ENCODE measurements at regions not wholly inside any gene's neighbourhood (a gene's known extent, or its start where the extent isn't known, plus 50 kb on each side); places are given as distances from the start of the nearest gene placed in this dataset.

DNA sequence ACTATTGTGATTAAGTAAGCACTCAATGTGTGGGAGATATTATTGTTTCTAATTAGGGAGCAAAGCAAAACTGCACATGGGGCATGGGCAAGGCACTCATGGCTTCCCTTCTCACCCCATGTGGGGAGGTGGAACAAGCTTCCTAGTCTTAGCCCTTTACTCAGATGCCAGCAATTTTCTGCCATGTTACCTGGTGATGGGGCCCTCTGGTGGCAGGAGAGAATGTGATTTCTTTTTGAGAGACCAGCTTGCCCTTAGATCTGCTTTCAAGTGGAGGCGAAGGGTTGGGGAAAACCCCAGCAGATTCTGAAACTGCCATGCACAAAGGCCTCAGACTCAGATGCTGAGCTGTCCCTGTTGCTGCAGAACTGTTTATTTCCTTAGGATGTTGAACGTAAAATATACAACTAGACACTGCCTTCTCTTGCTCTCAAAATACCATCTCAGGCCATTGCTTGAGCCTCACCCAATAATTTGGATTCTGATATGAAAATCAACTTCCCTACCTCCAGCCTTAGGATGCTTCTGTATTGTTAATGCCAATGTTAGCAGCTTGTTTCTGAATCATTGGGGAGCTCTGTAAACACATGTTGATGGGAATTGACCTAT, 130.2 kb upstream of the TPRG1 start:
- DNase-seq: peak in 4 of 56 donors; percentile 2 to 24 (median 3)

GRCh38 chr3:189042832-189043231, 128.9 kb upstream of the TPRG1 start:
- no peak for DNase-seq

- no peak for DNase-seq
These were observed 122.1 kb upstream of the TPRG1 start for GRCh38 chr3:189049458-189050236.

DNA sequence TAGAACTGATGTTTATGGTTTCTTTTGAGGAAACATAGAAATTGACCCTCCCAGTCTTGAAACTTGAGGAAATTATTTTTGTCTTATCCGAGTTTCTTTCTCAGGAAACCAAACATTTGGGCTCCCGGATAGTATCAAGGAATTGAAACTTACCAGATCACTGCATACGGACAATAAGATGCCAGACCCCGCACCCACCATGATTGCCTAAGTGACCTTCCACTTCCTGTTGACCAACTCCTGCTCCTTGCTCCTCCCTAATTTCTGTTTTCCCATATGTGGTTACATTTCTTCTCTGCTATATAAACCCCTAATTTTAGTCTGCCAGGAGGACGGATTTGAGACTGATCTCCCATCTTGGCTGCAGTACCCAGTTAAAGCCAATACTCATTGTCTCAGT, 118.4 kb upstream of the TPRG1 start:
- DNase-seq: no peak

DNA sequence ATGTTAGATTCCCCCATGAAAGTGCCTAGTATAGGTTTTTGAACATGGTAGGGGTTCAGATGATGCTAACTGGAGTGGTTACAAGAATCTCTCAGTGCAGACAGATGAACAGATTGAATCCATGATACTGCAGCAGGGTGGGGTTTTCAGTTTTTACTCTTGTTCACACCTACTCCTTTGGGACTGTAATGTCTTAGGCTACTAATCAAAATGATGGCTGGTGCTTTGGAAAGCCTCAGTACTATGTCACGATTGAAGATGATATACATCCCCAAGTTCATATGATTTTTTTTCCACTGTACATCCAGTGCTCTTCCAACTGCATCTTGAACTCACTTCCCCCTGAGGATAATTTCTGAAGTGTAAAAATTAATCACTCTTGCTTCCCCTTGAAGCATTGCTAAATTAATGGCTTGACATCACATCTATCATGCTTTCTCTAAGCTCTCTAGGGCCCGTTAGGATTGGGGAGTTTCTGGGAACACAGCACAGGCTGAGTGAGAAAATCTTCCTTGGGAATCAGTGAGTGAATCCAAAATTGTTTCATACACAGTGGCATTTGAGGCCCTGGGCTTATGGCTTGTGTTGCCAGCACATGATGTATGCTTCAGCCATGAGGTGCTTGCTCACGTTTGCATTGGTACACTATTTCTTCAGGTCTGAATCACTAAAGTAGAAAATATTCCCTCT, 115.0 kb upstream of the TPRG1 start:
- DNase-seq: no peak

GRCh38 chr3:189057369-189057768, 114.4 kb upstream of the TPRG1 start:
- no peak for DNase-seq

GRCh38 chr3:189058071-189058470, 113.7 kb upstream of the TPRG1 start:
- no peak for DNase-seq

DNA sequence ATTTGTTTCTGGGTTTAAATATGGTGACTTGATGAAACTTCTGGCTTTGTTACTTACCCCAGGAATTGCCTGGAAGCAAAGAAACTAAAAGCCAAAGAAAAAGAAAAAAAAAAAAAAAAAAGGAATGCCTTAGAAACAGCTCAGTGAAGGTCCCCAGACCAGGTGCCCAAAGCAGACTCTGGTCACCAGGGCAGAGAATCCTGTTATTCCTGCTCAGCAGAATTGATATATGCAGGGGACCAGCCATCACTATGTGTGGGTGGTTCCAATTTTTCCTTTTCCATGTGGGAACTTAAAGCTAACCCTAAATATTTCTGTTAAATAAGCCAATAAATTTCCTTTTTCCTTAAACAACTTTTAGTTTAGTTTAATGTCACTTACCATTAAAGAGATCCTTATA, 100.8 kb upstream of the TPRG1 start:
- no peak for DNase-seq

DNA sequence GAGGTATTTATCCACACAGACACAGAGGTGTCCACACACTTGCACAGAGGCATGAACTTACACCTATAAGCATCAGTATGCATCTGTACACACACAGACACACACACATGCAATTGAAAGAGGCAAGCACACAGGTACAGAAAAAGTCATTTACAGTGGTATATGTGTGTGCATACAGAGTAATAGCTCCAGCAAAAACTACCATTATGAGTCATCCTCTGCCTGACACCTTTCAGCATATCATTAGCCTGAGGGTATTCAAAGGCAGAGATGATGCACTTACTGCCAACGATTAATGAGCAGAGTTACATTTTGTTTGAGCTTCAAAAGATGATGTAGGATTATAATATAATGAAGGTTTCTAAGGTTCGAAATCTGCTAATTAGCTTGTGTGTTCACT, 100.3 kb upstream of the TPRG1 start:
- DNase-seq: peak in 2 of 56 donors; percentile 1 to 32

DNA sequence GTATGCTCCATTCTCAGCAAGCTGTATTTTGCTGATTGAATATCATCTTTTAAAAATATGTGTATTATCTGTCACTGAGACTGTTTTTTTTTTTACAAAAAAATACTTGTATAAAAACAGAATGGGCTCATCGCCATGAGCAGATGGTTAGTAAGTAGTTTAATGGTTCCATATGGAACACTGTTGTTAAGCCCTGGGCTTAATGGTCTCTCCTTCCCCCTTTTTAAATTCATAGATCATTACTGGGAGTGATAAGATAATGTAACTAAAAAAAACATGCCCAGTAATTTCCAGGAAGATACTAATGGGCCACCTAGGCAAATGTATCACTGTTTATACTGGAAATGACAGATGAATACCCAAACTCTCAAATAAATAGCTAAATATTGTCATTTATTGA, 95.3 kb upstream of the TPRG1 start:
- no peak for DNase-seq

GRCh38 chr3:189080745-189081144, 91.0 kb upstream of the TPRG1 start:
- DNase-seq: no peak

DNA sequence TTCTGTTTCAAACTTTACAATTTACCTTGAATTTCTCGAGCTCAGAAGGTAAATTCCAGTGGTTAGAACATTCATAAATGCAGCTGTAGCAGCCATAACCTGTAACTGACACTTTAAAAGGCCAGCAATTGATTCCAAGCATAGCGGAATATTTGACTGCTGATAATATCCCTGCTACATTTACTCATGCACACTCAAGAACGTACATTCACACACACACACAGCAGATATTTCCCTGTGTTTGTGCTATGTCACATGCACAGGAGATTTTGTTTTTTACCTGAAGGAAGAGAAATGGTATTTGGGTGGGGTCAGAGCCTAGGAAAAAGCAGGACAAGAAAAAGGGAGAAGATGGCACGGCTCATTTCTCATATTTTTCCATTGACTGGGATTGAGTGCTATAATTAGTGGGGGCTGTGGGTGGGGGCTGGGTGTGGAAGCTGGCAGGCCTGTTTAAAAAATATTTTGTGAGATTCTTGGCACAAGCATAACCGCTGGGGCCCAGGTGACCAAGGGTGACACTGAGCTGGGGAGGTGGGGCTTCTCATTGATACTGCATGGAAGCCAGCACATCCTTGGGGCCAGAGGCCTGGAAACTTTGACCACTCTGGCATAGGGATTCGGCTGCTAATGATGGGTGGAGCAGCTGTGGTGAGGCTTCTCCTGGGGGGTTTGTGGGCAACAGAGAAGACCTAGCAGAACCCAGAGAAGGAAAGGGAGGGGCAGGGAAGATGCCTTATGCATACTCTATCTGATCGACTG, 88.9 kb upstream of the TPRG1 start:
- DNase-seq: no peak

GRCh38 chr3:189084620-189085019, 87.2 kb upstream of the TPRG1 start:
- DNase-seq: no peak

DNA sequence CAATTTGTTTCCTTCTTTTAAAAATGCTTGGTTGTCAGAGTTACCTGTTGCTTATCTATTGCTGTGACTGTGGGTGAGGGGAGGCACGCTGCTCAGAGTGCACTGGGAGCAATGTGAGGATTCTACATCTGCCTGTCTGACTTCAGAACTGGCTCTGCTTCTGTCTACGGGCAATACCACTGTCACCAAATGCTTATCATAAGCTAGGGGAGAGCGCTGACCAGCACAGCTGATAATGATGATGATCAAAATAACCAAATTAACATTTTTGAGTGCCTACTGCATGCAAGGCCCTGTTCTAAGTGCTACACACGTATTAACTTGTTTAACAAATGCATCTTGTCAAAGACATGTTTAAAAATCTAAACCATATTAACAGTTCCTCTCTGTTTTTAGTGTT, 79.2 kb upstream of the TPRG1 start:
- DNase-seq: no peak

DNA sequence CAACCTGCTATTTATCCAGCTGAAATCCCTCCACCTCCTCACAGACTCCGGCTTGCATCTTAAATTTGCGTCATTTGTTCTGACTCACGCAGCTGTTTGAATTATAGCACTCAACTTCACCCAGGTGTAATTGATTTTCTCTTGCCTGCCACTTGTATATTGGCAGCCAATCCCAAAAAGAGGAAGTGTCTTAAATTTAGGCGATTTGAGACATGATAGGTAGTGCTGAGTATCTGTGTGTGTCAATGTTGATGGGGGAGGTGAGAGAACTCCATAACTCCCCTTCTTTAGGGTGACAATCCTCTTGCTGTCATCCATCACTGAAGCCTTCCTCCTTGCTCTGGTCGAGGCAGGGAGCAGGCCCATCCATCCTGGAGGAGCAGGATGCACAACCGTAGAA, 77.2 kb upstream of the TPRG1 start:
- DNase-seq: peak in 5 of 56 donors; percentile 1 to 34 (median 4)

DNA sequence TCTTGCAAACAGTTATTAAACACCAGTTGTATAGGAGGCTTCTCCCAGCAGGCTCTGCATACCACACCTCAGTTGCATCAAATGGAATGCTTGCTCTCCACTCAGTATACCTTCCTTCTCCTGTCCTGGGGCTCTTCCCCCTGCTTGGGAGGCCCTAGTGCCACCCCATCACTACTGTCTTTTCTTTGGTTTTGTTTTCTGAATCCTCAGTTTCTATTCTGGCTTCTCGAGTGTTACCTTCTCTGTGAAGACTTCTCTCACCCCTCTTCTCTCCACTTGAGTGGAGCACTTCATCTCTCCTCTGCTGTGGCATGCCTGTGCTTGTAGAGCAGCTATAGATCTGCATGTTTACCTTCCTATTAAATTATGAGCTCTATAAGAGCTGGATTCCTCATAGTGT, 75.7 kb upstream of the TPRG1 start:
- no peak for DNase-seq

GRCh38 chr3:189099031-189099471, 72.7 kb upstream of the TPRG1 start:
- DNase-seq: peak in 1 of 56 donors; percentile 1

DNA sequence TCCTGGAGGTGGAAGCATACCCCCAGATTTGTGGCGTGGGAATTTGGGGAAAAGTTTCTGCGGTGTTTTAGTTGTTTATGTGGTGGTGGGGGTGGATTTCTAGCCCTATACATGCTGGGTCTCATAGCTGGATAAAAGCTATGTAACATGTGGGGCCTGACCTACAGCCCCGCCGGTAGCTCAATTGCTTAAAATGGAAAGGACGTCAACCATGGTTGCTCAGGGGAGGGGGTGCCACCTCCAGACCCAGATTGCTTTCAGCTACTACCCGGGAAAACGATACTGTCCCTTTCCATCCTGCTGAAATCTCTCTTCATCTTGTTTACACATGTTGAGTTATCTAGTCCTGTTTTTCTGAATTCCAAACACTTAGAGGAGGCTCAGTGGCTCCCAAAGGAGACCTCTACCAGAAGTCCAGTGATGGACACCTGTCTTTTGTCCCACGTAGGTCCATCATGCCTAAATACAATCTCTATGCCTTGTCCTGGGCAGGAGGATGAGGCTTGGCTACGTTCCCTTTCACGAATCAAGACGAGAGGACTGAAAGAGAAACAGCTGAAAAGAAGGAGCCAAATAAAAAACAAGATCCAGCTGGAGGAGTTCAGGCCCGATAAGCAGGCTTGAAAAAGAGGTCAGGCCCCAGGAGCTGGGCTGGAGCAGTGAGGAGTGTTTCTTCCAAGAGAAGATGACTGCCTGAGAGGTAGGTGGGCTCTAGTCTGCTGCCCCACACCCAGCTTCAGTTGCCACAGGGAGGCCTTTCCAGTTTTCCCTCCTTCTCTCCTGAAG, 72.1 kb upstream of the TPRG1 start:
- DNase-seq: no peak

- no peak for DNase-seq
These were observed 70.9 kb upstream of the TPRG1 start for GRCh38 chr3:189100866-189101265.

GRCh38 chr3:189101594-189101993, 70.2 kb upstream of the TPRG1 start:
- DNase-seq: no peak

- DNase-seq: no peak
These were observed 68.6 kb upstream of the TPRG1 start for GRCh38 chr3:189103208-189103607.

Measured in nucleus accumbens (tissue), 56 donors.